Brain microvascular endothelial cell (primary cell): ENCODE measurements at regions not wholly inside any gene's neighbourhood (a gene's known extent, or its start where the extent isn't known, plus 50 kb on each side); places are given as distances from the start of the nearest gene placed in this dataset.

Experiments used
- DNase-seq: peaks from one replicate; pipeline ENCODE4 v3.0.0-alpha.2; 2020
- H3K27ac ChIP-seq: fragments of 250-450 bp; sonication (Bioruptor Pico); 2 replicates; pipeline ENCODE4 v1.5.1; 2020; ENCODE audit warnings: mild to moderate bottlenecking, moderate library complexity
- H3K27me3 ChIP-seq: fragments of 250-450 bp; sonication (Bioruptor Pico); replicated peaks from 2 replicates; pipeline ENCODE4 v1.5.1; 2020; ENCODE audit warnings: mild to moderate bottlenecking
- H3K36me3 ChIP-seq: fragments of 250-450 bp; sonication (Bioruptor Pico); replicated peaks from 2 replicates; pipeline ENCODE4 v1.5.1; 2020; ENCODE audit warnings: mild to moderate bottlenecking
- H3K4me3 ChIP-seq: 2 replicates; pipeline ENCODE4 v1.5.1; 2011; ENCODE audit warnings: low read depth, mild to moderate bottlenecking, control low read depth, low read length, moderate library complexity
- CTCF ChIP-seq: IDR thresholded peaks from 2 replicates; pipeline ENCODE4 v1.5.1; 2011; ENCODE audit warnings: low read depth, mild to moderate bottlenecking, moderate library complexity, low read length, control low read depth, inconsistent platforms; ENCODE audit errors: missing control alignments
- in situ Hi-C: cut with HindIII; loops from 2 replicates; pipeline ENCODE4 v1.10.0; 2017; ENCODE audit warnings: low sequenced_read_pairs, low pct_ligation_motif_present

DNA sequence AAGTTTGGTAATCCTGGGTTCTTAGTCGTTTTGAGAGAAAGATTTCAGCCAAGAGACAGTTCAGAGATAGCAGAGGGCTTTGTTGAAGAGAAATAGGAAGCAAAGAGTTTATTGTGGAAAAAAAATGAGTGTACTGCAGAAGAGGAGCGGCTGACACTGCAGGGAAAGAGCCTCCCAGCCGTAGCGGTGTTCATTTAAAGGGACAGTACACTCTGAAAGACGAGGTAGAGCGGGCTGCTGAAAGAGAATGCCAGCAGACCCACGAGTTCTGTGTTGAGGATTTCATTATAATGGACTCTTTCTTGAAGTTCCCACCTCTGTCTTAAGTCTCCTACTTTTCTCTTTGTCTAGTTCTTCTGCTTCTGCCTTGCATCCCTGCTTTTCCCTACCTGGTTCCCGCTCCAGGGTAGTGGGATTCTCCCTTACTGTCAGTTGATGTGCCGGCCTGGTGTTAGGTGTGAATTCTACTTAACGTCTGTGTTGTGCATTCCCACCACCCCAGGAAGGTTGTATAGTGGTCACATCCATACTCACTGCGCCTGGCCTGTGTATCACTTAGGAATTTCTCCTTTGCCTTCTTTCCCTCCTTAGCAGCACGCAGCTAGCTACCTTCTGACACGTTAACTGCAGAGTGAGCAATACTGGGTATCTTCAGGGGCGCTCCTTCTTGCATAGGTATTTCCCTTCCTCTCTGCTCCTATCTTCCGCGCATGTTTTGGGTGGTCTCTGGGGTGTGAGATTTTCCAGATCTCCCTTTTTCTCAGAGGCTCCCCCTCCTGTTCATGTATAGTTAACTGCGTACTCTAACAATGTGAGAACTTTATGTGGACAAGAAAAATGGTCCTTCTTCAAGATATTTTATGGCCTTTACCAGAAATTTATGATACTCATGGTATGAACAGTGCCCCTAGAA, 164.5 kb downstream of the PTH2R start:
- no peak for DNase-seq
- Histone ChIP-seq H3K36me3 (no peaks in the 10 kb centered on the region), H3K4me3 (no peak overlapping the region), H3K27me3 (no peaks in the 10 kb centered on the region), H3K27ac (no peak overlapping the region)
- no peak for TF ChIP-seq CTCF
- in situ Hi-C loops, result no loop called here

GRCh38 chr2:208571764-208572131, 165.2 kb downstream of the PTH2R start:
- in situ Hi-C loops, result no loop called here
- Histone ChIP-seq H3K27me3 (no peaks in the 10 kb centered on the region), H3K36me3 (no peaks in the 10 kb centered on the region), H3K27ac (no peak overlapping the region), H3K4me3 (no peak overlapping the region)
- no peak for TF ChIP-seq CTCF
- DNase-seq, result no peak

- no peak overlapping the region for H3K4me3 ChIP-seq
- no peaks in the 10 kb centered on the region for H3K27me3 ChIP-seq
- H3K36me3 ChIP-seq, result no peaks in the 10 kb centered on the region
- no peak for DNase-seq
- in situ Hi-C loops, result no loop called here
- no peak for TF ChIP-seq CTCF
- H3K27ac ChIP-seq, result no peak overlapping the region
Observed at GRCh38 chr2:208573569-208573968, 167.0 kb downstream of the PTH2R start.

GRCh38 chr2:208579678-208580077, 173.1 kb downstream of the PTH2R start:
- TF ChIP-seq CTCF, result no peak
- H3K36me3 ChIP-seq, result no peaks in the 10 kb centered on the region
- H3K4me3 ChIP-seq, result no peak overlapping the region
- no peak for DNase-seq
- no peaks in the 10 kb centered on the region for H3K27me3 ChIP-seq
- H3K27ac ChIP-seq, result no peak overlapping the region
- in situ Hi-C loops, result no loop called here

DNA sequence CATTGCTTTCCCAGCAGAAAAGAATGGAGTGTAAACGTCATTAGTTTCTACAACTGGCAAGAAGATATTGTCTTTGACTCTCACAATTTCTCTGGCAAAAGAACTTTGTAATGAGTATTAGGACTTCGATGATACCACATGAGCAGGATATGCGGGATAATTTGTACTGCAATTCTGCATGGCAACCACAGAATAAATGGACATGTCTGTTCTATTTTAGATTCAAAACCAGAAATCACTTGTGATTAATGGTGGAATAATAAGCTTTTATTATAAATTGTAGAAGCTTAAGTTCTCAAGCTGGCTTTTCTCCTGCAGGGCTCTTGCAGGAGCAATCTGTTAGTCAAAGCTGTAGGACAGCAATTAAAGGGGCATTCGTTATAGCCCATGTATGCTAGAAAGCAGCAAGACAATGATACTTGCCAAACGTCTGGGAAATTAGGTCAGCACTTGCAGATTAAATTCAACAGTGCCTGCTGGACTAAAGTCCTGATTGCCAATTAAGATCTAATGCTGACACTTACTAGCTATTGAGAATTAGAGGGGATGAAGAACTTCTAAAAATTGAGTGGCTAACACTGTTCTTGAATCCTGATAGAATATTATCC, 177.9 kb downstream of the PTH2R start:
- Histone ChIP-seq H3K36me3 (no peaks in the 10 kb centered on the region), H3K4me3 (no peak overlapping the region), H3K27ac (no peak overlapping the region), H3K27me3 (no peaks in the 10 kb centered on the region)
- no peak for TF ChIP-seq CTCF
- DNase-seq, result no peak
- in situ Hi-C loops, result no loop called here
